ENCODE measurements at regions not wholly inside any gene's neighbourhood (a gene's known extent, or its start where the extent isn't known, plus 50 kb on each side); places are given as distances from the start of the nearest gene placed in this dataset.

- no peak overlapping the region for H3K4me3 Mint-ChIP-seq (ENCODE audit: unreplicated experiment)
- POLR2A ChIA-PET, result interaction anchor here (0.6 to 1.6 kb wide), 2 partner anchors 10 to 472 kb away, joined by 4 to 5 read pairs; partner anchors contain the start of gene B3GALT2
- no peak overlapping the region for H3K27ac Mint-ChIP-seq (ENCODE audit: low read depth, unreplicated experiment)
- BruUV-seq (replicated peaks), result no TSS peak
- H3K27me3 Mint-ChIP-seq (ENCODE audit: insufficient read depth, unreplicated experiment), result no peaks in the 10 kb centered on the region
- CTCF ChIA-PET, result interaction anchor here (0.6 kb wide), 1 partner anchor 712 kb away, joined by 3 read pairs; no protein-coding TSS in a partner anchor
- no peak for TF ChIP-seq CTCF (IDR thresholded peaks at IDR 0.05; ENCODE audit: unreplicated experiment)
- H3K36me3 Mint-ChIP-seq (ENCODE audit: insufficient read depth, unreplicated experiment), result no peaks in the 10 kb centered on the region
- intact Hi-C loops (cut with micrococcal nuclease), result no loop called here
- peaks cover 8% of the 10 kb centered on the region for H3K9me3 Mint-ChIP-seq (ENCODE audit: unreplicated experiment)
- no peak for DNase-seq (ENCODE audit: unreplicated experiment)
- peaks cover 27% of the 10 kb centered on the region for H3K4me1 Mint-ChIP-seq (ENCODE audit: insufficient read depth, unreplicated experiment)
Observed at GRCh38 chr1:193657552-193657951, 471.1 kb upstream of the B3GALT2 start.

GRCh38 chr1:193656841-193657240 lies 470.4 kb upstream of the B3GALT2 start:
- ChIA-PET POLR2A (interaction anchor here (0.6 to 0.8 kb wide), 3 partner anchors 73 to 471 kb away, joined by 3 to 4 read pairs (median 3); partner anchors contain the start of gene B3GALT2), CTCF (interaction anchor here (0.5 to 0.7 kb wide), 4 partner anchors 23 to 1982 kb away, joined by 3 read pairs; no protein-coding TSS in a partner anchor)
- DNase-seq (ENCODE audit: unreplicated experiment), result no peak
- H3K9me3 Mint-ChIP-seq (ENCODE audit: unreplicated experiment), result peaks cover 14% of the 10 kb centered on the region
- no peak overlapping the region for H3K27ac Mint-ChIP-seq (ENCODE audit: low read depth, unreplicated experiment)
- intact Hi-C loops (cut with micrococcal nuclease), result no loop called here
- no peaks in the 10 kb centered on the region for H3K36me3 Mint-ChIP-seq (ENCODE audit: insufficient read depth, unreplicated experiment)
- no peaks in the 10 kb centered on the region for H3K27me3 Mint-ChIP-seq (ENCODE audit: insufficient read depth, unreplicated experiment)
- BruUV-seq (replicated peaks), result no TSS peak
- peaks cover 22% of the 10 kb centered on the region for H3K4me1 Mint-ChIP-seq (ENCODE audit: insufficient read depth, unreplicated experiment)
- H3K4me3 Mint-ChIP-seq (ENCODE audit: unreplicated experiment), result no peak overlapping the region
- no peak for TF ChIP-seq CTCF (IDR thresholded peaks at IDR 0.05; ENCODE audit: unreplicated experiment)

GRCh38 chr1:193654951-193655735 lies 468.7 kb upstream of the B3GALT2 start:
- no peak overlapping the region for H3K4me3 Mint-ChIP-seq (ENCODE audit: unreplicated experiment)
- POLR2A ChIA-PET, result interaction anchor here (0.9 to 1.8 kb wide), 7 partner anchors 10 to 54 kb away, joined by 3 to 7 read pairs (median 3); no protein-coding TSS in a partner anchor

More at GRCh38 chr1:193654951-193655735, 468.7 kb upstream of the B3GALT2 start:
- peak; percentile 92 for DNase-seq (ENCODE audit: unreplicated experiment)
- Mint-ChIP-seq H3K4me1 (ENCODE audit: insufficient read depth, unreplicated experiment) (peaks cover 22% of the 10 kb centered on the region), H3K36me3 (ENCODE audit: insufficient read depth, unreplicated experiment) (no peaks in the 10 kb centered on the region), H3K27ac (ENCODE audit: low read depth, unreplicated experiment) (no peak overlapping the region), H3K27me3 (ENCODE audit: insufficient read depth, unreplicated experiment) (no peaks in the 10 kb centered on the region), H3K9me3 (ENCODE audit: unreplicated experiment) (peaks cover 16% of the 10 kb centered on the region)
- BruUV-seq (replicated peaks), result no TSS peak
- no peak for TF ChIP-seq CTCF (IDR thresholded peaks at IDR 0.05; ENCODE audit: unreplicated experiment)
- CTCF ChIA-PET, result no interaction called here
- intact Hi-C loops (cut with micrococcal nuclease), result no loop called here
